ENCODE measurements at regions not wholly inside any gene's neighbourhood (a gene's known extent, or its start where the extent isn't known, plus 50 kb on each side); places are given as distances from the start of the nearest gene placed in this dataset.

- no peak for TF ChIP-seq REST (IDR thresholded peaks at IDR 0.05; ENCODE audit: low read depth, low read length)
- no peak for TF ChIP-seq POLR2AphosphoS5 (IDR thresholded peaks at IDR 0.05; ENCODE audit: low read length)
- no peak for TF ChIP-seq ZNF592 (IDR thresholded peaks at IDR 0.05)
- no peak for TF ChIP-seq ZNF207 (IDR thresholded peaks at IDR 0.05; ENCODE audit: borderline replicate concordance)
- no peak for TF ChIP-seq CHD2 (IDR thresholded peaks at IDR 0.05; ENCODE audit: borderline replicate concordance, low read depth, low read length)
- TF ChIP-seq ASH2L (IDR thresholded peaks at IDR 0.05; ENCODE audit: borderline replicate concordance, low read depth) = no peak
These were observed 173.6 kb downstream of the ANKRD60 start (continued) for GRCh38 chr20:58054780-58055373.

Measured in GM12878 (cell line).